GM12878 (cell line): ENCODE measurements at regions not wholly inside any gene's neighbourhood (a gene's known extent, or its start where the extent isn't known, plus 50 kb on each side); places are given as distances from the start of the nearest gene placed in this dataset.

Source experiments
- ATAC-seq: fragments of 200-7000 bp; cut with Tn5 transposase; 3 replicates; pipeline ENCODE4 v1.9.1; 2020; ENCODE audit warnings: mild to moderate bottlenecking, moderate library complexity
- BruUV-seq: library from RNA; stranded (reverse); fragments of 400-500 nt; replicated peaks from 2 replicates; lab custom pipeline; 2021; lab: Mats Ljungman, UMichigan
- CTCF ChIA-PET: fragments of 300-600 bp; sonication (Branson Sonifier 250); formaldehyde crosslinking; extraction: SDS; loops from one replicate; lab custom pipeline; 2021; ENCODE audit warnings: inconsistent platforms; lab: Yijun Ruan, JAX
- POLR2A ChIA-PET: fragments of 350-600 bp; formaldehyde crosslinking; extraction: SDS; loops from one replicate; lab custom pipeline; 2021; ENCODE audit warnings: inconsistent platforms; lab: Charles Lee
- RAD21 ChIA-PET: fragments of 300-600 bp; sonication (Branson Sonifier 250); formaldehyde crosslinking; loops from one replicate; lab custom pipeline; 2023; ENCODE audit warnings: antibody characterized with exemption; ENCODE audit not compliant: unreplicated experiment; lab: Charles Lee
- SMC1A ChIA-PET: fragments of 300-600 bp; sonication (Branson Sonifier 250); formaldehyde crosslinking; loops from one replicate; lab custom pipeline; 2023; ENCODE audit not compliant: unreplicated experiment, uncharacterized antibody; lab: Charles Lee
- DNase-seq: peaks from one replicate; pipeline ENCODE4 v3.0.0-alpha.2; 2011; ENCODE audit warnings: low read depth, low spot score
- FAIRE-seq: peaks from 3 replicates; lab custom pipeline; 2011; peaks lifted over from hg19 to GRCh38; lab: Jason Lieb, UNC
- H2AFZ ChIP-seq: 2 replicates; pipeline ENCODE4 v1.6.0; 2011; ENCODE audit warnings: low read depth, low read length, control low read depth; ENCODE audit not compliant: control insufficient read depth
- H3K27ac ChIP-seq: 2 replicates; pipeline ENCODE4 v1.5.1; 2011; ENCODE audit warnings: control low read depth; ENCODE audit not compliant: control insufficient read depth, insufficient read depth
- H3K27me3 ChIP-seq, 2 experiments: replicated peaks in 1 of 2; 2 replicates each; pipeline versions ENCODE4 v1.6.0 to v1.6.1; 2011; ENCODE audit warnings: low read length in 1 of 2; ENCODE audit not compliant: control insufficient read depth in 2 of 2, insufficient read depth in 2 of 2
- H3K36me3 ChIP-seq, 2 experiments: 2 replicates each; pipeline ENCODE4 v1.5.1; 2011; ENCODE audit warnings: low read length in 1 of 2; ENCODE audit not compliant: control insufficient read depth in 2 of 2, insufficient read depth in 2 of 2
- H3K4me1 ChIP-seq: 2 replicates; pipeline ENCODE4 v1.6.1; 2011; ENCODE audit warnings: mild to moderate bottlenecking, low read length, moderate library complexity, mixed read lengths; ENCODE audit not compliant: control insufficient read depth, insufficient read depth
- H3K4me2 ChIP-seq: 2 replicates; pipeline ENCODE4 v1.6.0; 2011; ENCODE audit warnings: control low read depth; ENCODE audit not compliant: control insufficient read depth, insufficient read depth
- H3K4me3 ChIP-seq: fragments of 200-600 bp; sonication (generic); 2 replicates; pipeline ENCODE4 v1.5.1; 2016
- H3K79me2 ChIP-seq: 2 replicates; pipeline ENCODE4 v1.6.0; 2011; ENCODE audit warnings: low read length; ENCODE audit not compliant: control insufficient read depth, insufficient read depth
- H3K9ac ChIP-seq: 2 replicates; pipeline ENCODE4 v1.8.0; 2011; ENCODE audit warnings: low read length, control low read depth, mixed read lengths; ENCODE audit not compliant: control insufficient read depth, insufficient read depth
- H3K9me3 ChIP-seq: replicated peaks from 3 replicates; pipeline ENCODE4 v1.5.1; 2011; ENCODE audit warnings: mild to moderate bottlenecking, low read length; ENCODE audit not compliant: control insufficient read depth, insufficient read depth
- H4K20me1 ChIP-seq: 2 replicates; pipeline ENCODE4 v1.6.0; 2011; ENCODE audit not compliant: control insufficient read depth, insufficient read depth
- CTCF ChIP-seq, 3 experiments: IDR thresholded peaks in 2 of 3; conservative IDR thresholded peaks in 1 of 3; 2 replicates each; pipeline ENCODE4 v1.5.1; 2011; ENCODE audit warnings: low read depth in 3 of 3, low read length in 3 of 3, mild to moderate bottlenecking in 3 of 3, control low read depth in 2 of 3, moderate library complexity in 2 of 3, inconsistent platforms in 1 of 3, mixed read lengths in 1 of 3; ENCODE audit not compliant: control insufficient read depth in 2 of 3, insufficient read depth in 1 of 3; ENCODE audit errors: extremely low read depth in 1 of 3
- HSF1 ChIP-seq: fragments of 150-350 bp; IDR thresholded peaks from 2 replicates; pipeline ENCODE4 v1.6.1; 2014; ENCODE audit warnings: mild to moderate bottlenecking, low read depth, low read length
- MTA3 ChIP-seq: IDR thresholded peaks from 2 replicates; pipeline ENCODE4 v1.6.1; 2012; ENCODE audit warnings: low read length, inconsistent platforms, borderline replicate concordance
- NFIC ChIP-seq: IDR thresholded peaks from 2 replicates; pipeline ENCODE4 v1.6.1; 2012; ENCODE audit warnings: low read depth, mild to moderate bottlenecking, inconsistent platforms, low read length, moderate library complexity
- NFYB ChIP-seq: IDR thresholded peaks from 2 replicates; pipeline ENCODE4 v1.6.1; 2011; ENCODE audit warnings: low read depth, mild to moderate bottlenecking, low read length, improper control_type of control experiment, moderate library complexity; ENCODE audit not compliant: insufficient read depth
- PAX8 ChIP-seq: fragments of 450-650 bp; IDR thresholded peaks from 2 replicates; pipeline ENCODE4 v1.6.1; 2017; ENCODE audit warnings: mild to moderate bottlenecking, moderate library complexity
- RB1 ChIP-seq: fragments of 450-650 bp; formaldehyde crosslinking; IDR thresholded peaks from 2 replicates; pipeline ENCODE4 v1.6.1; 2017; ENCODE audit warnings: mild to moderate bottlenecking, borderline replicate concordance
- RUNX3 ChIP-seq: IDR thresholded peaks from 2 replicates; pipeline ENCODE4 v1.6.1; 2012; ENCODE audit warnings: low read length, inconsistent platforms
- SPI1 ChIP-seq: IDR thresholded peaks from 2 replicates; pipeline ENCODE4 v1.6.1; 2011; ENCODE audit warnings: low read depth, mild to moderate bottlenecking, low read length, moderate library complexity, borderline replicate concordance; ENCODE audit not compliant: insufficient read depth
- SUPT20H ChIP-seq: IDR thresholded peaks from 2 replicates; pipeline ENCODE4 v1.6.1; 2011; ENCODE audit warnings: low read depth, mild to moderate bottlenecking, low read length, moderate library complexity, borderline replicate concordance; ENCODE audit not compliant: control insufficient read depth
- ZBTB4 ChIP-seq: fragments of 450-650 bp; formaldehyde crosslinking; IDR thresholded peaks from 2 replicates; pipeline ENCODE4 v1.4.0; 2022; ENCODE audit warnings: mild to moderate bottlenecking, moderate library complexity
- ZNF687 ChIP-seq: fragments of 450-650 bp; IDR thresholded peaks from 2 replicates; pipeline ENCODE4 v1.6.1; 2017; ENCODE audit warnings: mild to moderate bottlenecking, moderate library complexity
- WGBS: methylation state at CpG from one replicate; pipeline ENCODE4 v1.1.6; 2016; ENCODE audit warnings: low lambda C conversion rate; ENCODE audit not compliant: insufficient replicate concordance, insufficient coverage; ENCODE audit errors: missing lambda C conversion rate; 5-methylcytosine and 5-hydroxymethylcytosine counted together
- in situ Hi-C: fragments of 300-500 bp; cut with MboI; formaldehyde crosslinking; loops from 9 replicates; pipeline ENCODE4 v1.14.3; 2018; ENCODE audit warnings: mixed read lengths
- intact Hi-C: fragments of 100-400 bp; cut with micrococcal nuclease; formaldehyde crosslinking; loops from one replicate; pipeline ENCODE4 v1.14.2; 2022; ENCODE audit not compliant: unreplicated experiment

- no peaks in the 10 kb centered on the region for H3K4me1 ChIP-seq
- H3K4me3 ChIP-seq, result no peak overlapping the region
- H3K27ac ChIP-seq, result no peak overlapping the region
- BruUV-seq, result no TSS peak
- no peak overlapping the region for H2AFZ ChIP-seq
- no peaks in the 10 kb centered on the region for H3K79me2 ChIP-seq
- FAIRE-seq, result no peak
- H3K9ac ChIP-seq, result no peak overlapping the region
- no peak for ATAC-seq
- H3K27me3 ChIP-seq, result no peaks in the 10 kb centered on the region
- no peaks in the 10 kb centered on the region for H3K9me3 ChIP-seq
- SMC1A ChIA-PET, result no interaction called here
- no peak overlapping the region for H3K4me2 ChIP-seq
- WGBS, result 22% methylated on average over 2 of the region's 2 CpGs
- in situ Hi-C loops, result no loop called here
- POLR2A ChIA-PET, result no interaction called here
- H4K20me1 ChIP-seq, result no peaks in the 10 kb centered on the region
- no peaks in the 10 kb centered on the region for H3K36me3 ChIP-seq
- CTCF ChIA-PET, result no interaction called here
- DNase-seq, result no peak
- RAD21 ChIA-PET, result no interaction called here
- intact Hi-C loops, result no loop called here
- TF ChIP-seq NFIC (no peak), NFYB (no peak), RB1 (no peak), CTCF (IDR thresholded peaks at IDR 0.05 in 2 of 3, conservative IDR thresholded peaks at IDR 0.05 in 1 of 3; ENCODE audit: control insufficient read depth in 2 of 3, extremely low read depth in 1 of 3, insufficient read depth in 1 of 3, low read depth in 3 of 3, low read length in 3 of 3) (no peak), HSF1 (no peak), MTA3 (no peak), ZNF687 (no peak), SPI1 (no peak), RUNX3 (no peak), PAX8 (no peak), ZBTB4 (CRISPR knock-in tag) (no peak), SUPT20H (no peak)
These were observed 746.4 kb downstream of the SLC4A3 start for GRCh38 chr2:220373878-220374277.
